HG03175 (cell line): ENCODE measurements at regions not wholly inside any gene's neighbourhood (a gene's known extent, or its start where the extent isn't known, plus 50 kb on each side); places are given as distances from the start of the nearest gene placed in this dataset.

ENCODE experiments used
- ATAC-seq: cut with Tn5 transposase; IDR thresholded peaks from one replicate; pipeline ENCODE4 v1.9.1; 2021; ENCODE audit warnings: mild to moderate bottlenecking, moderate library complexity; ENCODE audit not compliant: unreplicated experiment

- no peak for ATAC-seq
Measured at GRCh38 chr12:97267594-97268202, 194.9 kb upstream of the RMST start.

GRCh38 chr12:97272471-97272870, 190.1 kb upstream of the RMST start:
- no peak for ATAC-seq

- no peak for ATAC-seq
Measured at GRCh38 chr12:97274386-97274785, 188.2 kb upstream of the RMST start.

- no peak for ATAC-seq
Measured at GRCh38 chr12:97275256-97275655, 187.3 kb upstream of the RMST start.

GRCh38 chr12:97275728-97276590, 186.6 kb upstream of the RMST start:
- no peak for ATAC-seq

GRCh38 chr12:97276661-97277429, 185.8 kb upstream of the RMST start:
- no peak for ATAC-seq

- no peak for ATAC-seq
Measured at GRCh38 chr12:97283297-97283696, 179.3 kb upstream of the RMST start.

GRCh38 chr12:97288531-97288930, 174.1 kb upstream of the RMST start:
- ATAC-seq = no peak

- ATAC-seq = peak; percentile 76
Measured at GRCh38 chr12:97292588-97292987, 170.0 kb upstream of the RMST start.

- no peak for ATAC-seq
Measured at GRCh38 chr12:97293541-97293940, 169.1 kb upstream of the RMST start.

GRCh38 chr12:97299847-97300246, 162.8 kb upstream of the RMST start:
- ATAC-seq = no peak

GRCh38 chr12:97300431-97300830, 162.2 kb upstream of the RMST start:
- ATAC-seq = no peak

GRCh38 chr12:97300891-97301290, 161.7 kb upstream of the RMST start:
- no peak for ATAC-seq

- ATAC-seq = no peak
Measured at GRCh38 chr12:97301576-97301975, 161.0 kb upstream of the RMST start.

GRCh38 chr12:97305651-97306050, 157.0 kb upstream of the RMST start:
- ATAC-seq = no peak

- ATAC-seq = peak; percentile 93
Measured at GRCh38 chr12:97306147-97306546, 156.5 kb upstream of the RMST start.

- ATAC-seq = peak; percentile 48
Measured at GRCh38 chr12:97308576-97309198, 153.9 kb upstream of the RMST start.

GRCh38 chr12:97309921-97310320, 152.7 kb upstream of the RMST start:
- ATAC-seq = no peak

- no peak for ATAC-seq
Measured at GRCh38 chr12:97312570-97313135, 150.0 kb upstream of the RMST start.

GRCh38 chr12:97313471-97314190, 149.0 kb upstream of the RMST start:
- ATAC-seq = no peak
